ENCODE measurements at regions not wholly inside any gene's neighbourhood (a gene's known extent, or its start where the extent isn't known, plus 50 kb on each side); places are given as distances from the start of the nearest gene placed in this dataset.
"Not testable (repeated sequence)": the region's sequence is repeated elsewhere in the genome, so short reads cannot be mapped to it uniquely, and the experiment has no call there.

GRCh38 chr14:19052977-19053376 is 85.7 kb downstream of the POTEM start:
- DNase-seq: not testable (repeated sequence)

- not testable (repeated sequence) for DNase-seq
Measured at GRCh38 chr14:19053426-19054050, 86.3 kb downstream of the POTEM start.

GRCh38 chr14:19054108-19054721 is 87.0 kb downstream of the POTEM start:
- DNase-seq: not testable (repeated sequence)

- DNase-seq: not testable (repeated sequence)
Measured at GRCh38 chr14:19054934-19055333, 87.7 kb downstream of the POTEM start.

GRCh38 chr14:19059066-19059465 is 91.8 kb downstream of the POTEM start:
- not testable (repeated sequence) for DNase-seq

- DNase-seq: not testable (repeated sequence)
Measured at GRCh38 chr14:19061689-19062450, 94.6 kb downstream of the POTEM start.

GRCh38 chr14:19068957-19069356 is 101.7 kb downstream of the POTEM start:
- DNase-seq: not testable (repeated sequence)

- not testable (repeated sequence) for DNase-seq
Measured at GRCh38 chr14:19072518-19072917, 105.3 kb downstream of the POTEM start.

GRCh38 chr14:19088632-19089031 is 121.4 kb downstream of the POTEM start:
- DNase-seq: not testable (repeated sequence)

GRCh38 chr14:19093227-19093626 is 126.0 kb downstream of the POTEM start:
- DNase-seq: not testable (repeated sequence)

GRCh38 chr14:19094731-19095130 is 127.5 kb downstream of the POTEM start:
- DNase-seq: not testable (repeated sequence)

- DNase-seq: not testable (repeated sequence)
Measured at GRCh38 chr14:19095167-19095566, 127.9 kb downstream of the POTEM start.

- DNase-seq: not testable (repeated sequence)
Measured at GRCh38 chr14:19096467-19096866, 129.2 kb downstream of the POTEM start.

GRCh38 chr14:19096876-19097275 is 129.6 kb downstream of the POTEM start:
- not testable (repeated sequence) for DNase-seq

- peak in 1 of 3 donors; percentile 17 for DNase-seq
Measured at GRCh38 chr14:19097306-19097705, 130.1 kb downstream of the POTEM start.

GRCh38 chr14:19097750-19098149 is 130.5 kb downstream of the POTEM start:
- not testable (repeated sequence) for DNase-seq

GRCh38 chr14:19098230-19098629 is 131.0 kb downstream of the POTEM start:
- not testable (repeated sequence) for DNase-seq

GRCh38 chr14:19098732-19099131 is 131.5 kb downstream of the POTEM start:
- not testable (repeated sequence) for DNase-seq

- not testable (repeated sequence) for DNase-seq
Measured at GRCh38 chr14:19099336-19099735, 132.1 kb downstream of the POTEM start.

- DNase-seq: not testable (repeated sequence)
Measured at GRCh38 chr14:19099939-19100338, 132.7 kb downstream of the POTEM start.

- DNase-seq: not testable (repeated sequence)
Measured at GRCh38 chr14:19105551-19105950, 138.3 kb downstream of the POTEM start.

GRCh38 chr14:19109887-19110286 is 142.7 kb downstream of the POTEM start:
- DNase-seq: not testable (repeated sequence)

GRCh38 chr14:19120383-19120782 is 153.1 kb downstream of the POTEM start:
- DNase-seq: not testable (repeated sequence)

All from suppressor macrophage treated with lipopolysaccharide for 1 hour (primary cell).